ENCODE measurements at regions not wholly inside any gene's neighbourhood (a gene's known extent, or its start where the extent isn't known, plus 50 kb on each side); places are given as distances from the start of the nearest gene placed in this dataset.
"Not testable (repeated sequence)": the region's sequence is repeated elsewhere in the genome, so short reads cannot be mapped to it uniquely, and the experiment has no call there.

GRCh38 chr13:56687131-56687530 is 453.6 kb upstream of the PRR20A start:
- DNase-seq (ENCODE audit: low read depth): no peak

- no peak for DNase-seq (ENCODE audit: low read depth)
These were observed 443.7 kb upstream of the PRR20A start for GRCh38 chr13:56697011-56697410.

GRCh38 chr13:56700324-56700723 is 440.4 kb upstream of the PRR20A start:
- DNase-seq (ENCODE audit: low read depth): no peak

GRCh38 chr13:56706485-56706884 is 434.2 kb upstream of the PRR20A start:
- DNase-seq (ENCODE audit: low read depth): no peak

GRCh38 chr13:56713656-56714055 is 427.1 kb upstream of the PRR20A start:
- no peak for DNase-seq (ENCODE audit: low read depth)

- DNase-seq (ENCODE audit: low read depth): no peak
These were observed 421.9 kb upstream of the PRR20A start for GRCh38 chr13:56718791-56719190.

GRCh38 chr13:56720841-56721240 is 419.9 kb upstream of the PRR20A start:
- no peak for DNase-seq (ENCODE audit: low read depth)

GRCh38 chr13:56735537-56735942 is 405.2 kb upstream of the PRR20A start:
- no peak for DNase-seq (ENCODE audit: low read depth)

GRCh38 chr13:56736966-56737365 is 403.8 kb upstream of the PRR20A start:
- no peak for DNase-seq (ENCODE audit: low read depth)

GRCh38 chr13:56752636-56753035 is 388.1 kb upstream of the PRR20A start:
- no peak for DNase-seq (ENCODE audit: low read depth)

GRCh38 chr13:56755181-56755935 is 385.4 kb upstream of the PRR20A start:
- no peak for DNase-seq (ENCODE audit: low read depth)

- DNase-seq (ENCODE audit: low read depth): not testable (repeated sequence)
These were observed 377.4 kb upstream of the PRR20A start for GRCh38 chr13:56763333-56763732.

GRCh38 chr13:56773148-56773547 is 367.6 kb upstream of the PRR20A start:
- DNase-seq (ENCODE audit: low read depth): no peak

- DNase-seq (ENCODE audit: low read depth): no peak
These were observed 351.2 kb upstream of the PRR20A start for GRCh38 chr13:56789527-56789926.

GRCh38 chr13:56837161-56837560 is 303.6 kb upstream of the PRR20A start:
- DNase-seq (ENCODE audit: low read depth): no peak

- DNase-seq (ENCODE audit: low read depth): no peak
These were observed 289.9 kb upstream of the PRR20A start for GRCh38 chr13:56850852-56851251.

- no peak for DNase-seq (ENCODE audit: low read depth)
These were observed 279.2 kb upstream of the PRR20A start for GRCh38 chr13:56861476-56861875.

GRCh38 chr13:56864451-56864850 is 276.3 kb upstream of the PRR20A start:
- DNase-seq (ENCODE audit: low read depth): no peak

GRCh38 chr13:56865416-56865815 is 275.3 kb upstream of the PRR20A start:
- no peak for DNase-seq (ENCODE audit: low read depth)

- no peak for DNase-seq (ENCODE audit: low read depth)
These were observed 271.0 kb upstream of the PRR20A start for GRCh38 chr13:56869671-56870070.

- no peak for DNase-seq (ENCODE audit: low read depth)
These were observed 254.3 kb upstream of the PRR20A start for GRCh38 chr13:56886398-56886797.

- DNase-seq (ENCODE audit: low read depth): no peak
These were observed 252.3 kb upstream of the PRR20A start for GRCh38 chr13:56888455-56888854.

- no peak for DNase-seq (ENCODE audit: low read depth)
These were observed 246.9 kb upstream of the PRR20A start for GRCh38 chr13:56893843-56894242.
